ENCODE measurements at regions not wholly inside any gene's neighbourhood (a gene's known extent, or its start where the extent isn't known, plus 50 kb on each side); places are given as distances from the start of the nearest gene placed in this dataset.

DNA sequence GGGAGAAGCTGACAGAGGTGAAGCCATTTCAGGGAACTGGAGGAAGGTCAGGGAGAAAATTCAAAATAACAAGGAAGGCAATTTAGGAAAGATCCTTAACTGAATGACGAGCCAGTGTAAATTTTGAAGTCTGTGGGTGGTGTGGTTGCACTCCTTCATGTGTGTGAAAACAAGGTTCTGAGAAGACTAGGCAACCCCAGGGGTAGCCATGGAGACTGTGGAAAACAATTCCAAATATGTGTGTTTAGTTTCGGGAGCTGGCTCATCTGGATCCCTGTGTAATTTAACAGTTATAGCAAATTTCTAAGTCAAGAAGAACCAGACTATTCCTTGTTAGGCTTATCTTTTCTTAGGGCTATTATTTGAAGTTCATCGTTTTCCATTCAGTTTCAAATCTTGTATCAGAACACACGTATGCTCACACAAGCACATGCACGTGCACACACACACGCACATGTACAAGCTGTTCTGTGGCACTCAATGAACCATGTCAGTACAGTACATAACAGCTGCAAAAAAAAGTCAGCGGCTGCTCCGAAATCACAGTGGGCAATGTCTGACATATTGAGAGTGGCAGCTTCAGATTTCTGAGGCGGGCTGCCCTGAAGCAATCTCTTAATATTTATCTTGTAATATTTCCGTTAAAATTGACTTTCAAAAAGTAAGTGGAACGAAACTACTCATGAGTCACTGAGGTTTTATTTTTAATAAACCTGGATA lies 411.2 kb downstream of the AEBP2 start:
- peak overlapping the region; percentile 41 for H3K4me2 ChIP-seq (ENCODE audit: low read depth, low read length)
- H2AK9ac ChIP-seq (replicated peaks; ENCODE audit: low read depth, low read length, poor library complexity): no peak overlapping the region
- no peak overlapping the region for H3K4me3 ChIP-seq (ENCODE audit: insufficient read depth, low read depth, low read length)
- H3K18ac ChIP-seq (ENCODE audit: low read depth, low read length): peak overlapping the region; percentile 42; the same call in 1 of the 2 replicates
- in situ Hi-C loops (cut with MboI; ENCODE audit: low sequenced_read_pairs): no loop called here
- H4K91ac ChIP-seq (ENCODE audit: insufficient read depth, low read depth, low read length): peak overlapping the region; percentile 61
- H2BK20ac ChIP-seq (ENCODE audit: low read depth, low read length): peak overlapping the region; percentile 77; the same call in 1 of the 2 replicates
- DNase-seq: peak; percentile 53
- peaks cover 11% of the 10 kb centered on the region for H3K4me1 ChIP-seq (ENCODE audit: control insufficient read depth, insufficient read depth, low read length)
- H4K5ac ChIP-seq (ENCODE audit: low read depth, low read length): 0 out of 2 replicates have a peak overlapping the region, but pooled peaks have one; percentile 10
- no peak overlapping the region for H3K9ac ChIP-seq (ENCODE audit: low read depth, low read length)
- H3K79me1 ChIP-seq (ENCODE audit: low read depth in 1 of 2, low read length in 2 of 2): no peaks in the 10 kb centered on the region
- peak overlapping the region; percentile 64; the same call in 1 of the 2 replicates for H2BK120ac ChIP-seq (ENCODE audit: low read depth, low read length)
- no TSS peak for BruUV-seq (replicated peaks)
- H3K23ac ChIP-seq (ENCODE audit: low read depth, low read length): peak overlapping the region; percentile 81; the same call in 1 of the 2 replicates
- intact Hi-C loops (cut with micrococcal nuclease): no loop called here
- peak overlapping the region; percentile 28; the same call in 1 of the 2 replicates for H3K27ac ChIP-seq (ENCODE audit: insufficient read depth, low read length)
- H2AK5ac ChIP-seq (ENCODE audit: low read depth, low read length): peak overlapping the region; percentile 89
- ATAC-seq (ENCODE audit: low read depth): peak; percentile 43
- H4K20me1 ChIP-seq (ENCODE audit: insufficient read depth, low read length): no peaks in the 10 kb centered on the region
- peak overlapping the region; percentile 60 for H2AFZ ChIP-seq (replicated peaks; ENCODE audit: low read length, poor library complexity)
- WGBS, 2 experiments (ENCODE audit: extremely low coverage in 2 of 2, insufficient read length in 1 of 2): no CpG with 5 or more reads among the region's 11 CpGs
- dilution Hi-C loops (cut with HindIII; ENCODE audit: low sequenced_read_pairs, unreplicated experiment): no loop called here
- H3K56ac ChIP-seq (ENCODE audit: extremely low read depth, insufficient read depth, low read length): no peak overlapping the region
- no peaks in the 10 kb centered on the region for H3K36me3 ChIP-seq (ENCODE audit: control insufficient read depth, insufficient read depth, low read length)
- ChIA-PET CTCF (interaction anchor here (0.6 kb wide), 1 partner anchor 332 kb away, joined by 3 read pairs; no protein-coding TSS in a partner anchor), POLR2A (ENCODE audit: unreplicated experiment) (no interaction called here)
- TF ChIP-seq, protein P1, sequence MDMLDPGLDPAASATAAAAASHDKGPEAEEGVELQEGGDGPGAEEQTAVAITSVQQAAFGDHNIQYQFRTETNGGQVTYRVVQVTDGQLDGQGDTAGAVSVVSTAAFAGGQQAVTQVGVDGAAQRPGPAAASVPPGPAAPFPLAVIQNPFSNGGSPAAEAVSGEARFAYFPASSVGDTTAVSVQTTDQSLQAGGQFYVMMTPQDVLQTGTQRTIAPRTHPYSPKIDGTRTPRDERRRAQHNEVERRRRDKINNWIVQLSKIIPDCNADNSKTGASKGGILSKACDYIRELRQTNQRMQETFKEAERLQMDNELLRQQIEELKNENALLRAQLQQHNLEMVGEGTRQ (IDR thresholded peaks at IDR 0.05; ENCODE audit: low read depth, low read length): no peak
- TF ChIP-seq BHLHE40 (IDR thresholded peaks at IDR 0.05; ENCODE audit: low read depth, low read length): peak; percentile 19; the same call in 1 of the 2 replicates
- H2BK5ac ChIP-seq (ENCODE audit: low read depth, low read length, poor library complexity, severe bottlenecking): no peak overlapping the region
- H4K8ac ChIP-seq (ENCODE audit: low read depth in 2 of 2, low read length in 2 of 2): peak overlapping the region; percentile 35 to 75; a peak in 2 of 4 replicates
- peak overlapping the region; percentile 67 for H3K4ac ChIP-seq (ENCODE audit: low read depth, low read length)
- H3K14ac ChIP-seq (replicated peaks; ENCODE audit: low read depth, low read length): peak overlapping the region; percentile 49; the same call in 1 of the 2 replicates
- H3K9me1 ChIP-seq (ENCODE audit: insufficient read depth, low read length): peaks cover 5% of the 10 kb centered on the region
- no peaks in the 10 kb centered on the region for H3K27me3 ChIP-seq (ENCODE audit: control insufficient read depth, insufficient read depth, low read length)
- peak overlapping the region; percentile 85; the same call in 2 of the 3 replicates for H2BK15ac ChIP-seq (ENCODE audit: low read depth, low read length)
- H3K9me3 ChIP-seq (ENCODE audit: control insufficient read depth, insufficient read depth, low read length): peaks cover 3% of the 10 kb centered on the region; the same call in 1 of the 2 replicates
